ENCODE measurements at regions not wholly inside any gene's neighbourhood (a gene's known extent, or its start where the extent isn't known, plus 50 kb on each side); places are given as distances from the start of the nearest gene placed in this dataset.

DNA sequence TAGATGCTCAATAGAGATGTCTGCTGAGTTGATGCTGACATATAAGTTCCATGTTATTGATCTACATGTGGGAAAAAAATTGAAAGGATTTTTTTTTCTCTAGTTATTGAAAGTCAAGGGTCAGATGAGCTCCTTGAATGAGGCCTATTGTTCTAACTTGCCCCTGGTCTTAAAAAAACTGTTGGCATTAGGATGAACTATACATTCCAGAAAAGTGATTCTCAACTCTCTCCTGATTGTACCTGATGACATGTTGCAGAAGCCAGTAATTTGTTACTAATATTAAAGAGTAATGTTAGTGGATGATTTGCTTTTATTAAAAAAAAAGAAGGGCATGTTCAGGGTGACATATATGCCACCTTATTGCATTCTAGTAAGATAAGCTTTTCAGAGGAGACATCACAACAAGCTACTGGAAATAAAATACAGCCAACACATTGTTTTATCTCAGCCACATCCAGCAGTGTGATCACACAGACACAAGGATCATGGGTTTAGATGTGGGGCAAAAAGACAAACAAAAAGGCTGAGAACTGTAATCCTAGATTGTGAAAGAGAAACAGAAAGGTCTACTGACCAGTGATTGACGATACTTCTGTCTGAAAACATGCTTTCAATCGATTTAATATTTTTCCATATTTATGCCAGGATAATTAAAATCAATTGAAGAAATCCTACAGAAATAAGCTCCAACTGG lies 1314.1 kb upstream of the C9orf72 start:
- DNase-seq: no peak

- DNase-seq: no peak
Measured at GRCh38 chr9:28888806-28889205, 1315.5 kb upstream of the C9orf72 start.

DNA sequence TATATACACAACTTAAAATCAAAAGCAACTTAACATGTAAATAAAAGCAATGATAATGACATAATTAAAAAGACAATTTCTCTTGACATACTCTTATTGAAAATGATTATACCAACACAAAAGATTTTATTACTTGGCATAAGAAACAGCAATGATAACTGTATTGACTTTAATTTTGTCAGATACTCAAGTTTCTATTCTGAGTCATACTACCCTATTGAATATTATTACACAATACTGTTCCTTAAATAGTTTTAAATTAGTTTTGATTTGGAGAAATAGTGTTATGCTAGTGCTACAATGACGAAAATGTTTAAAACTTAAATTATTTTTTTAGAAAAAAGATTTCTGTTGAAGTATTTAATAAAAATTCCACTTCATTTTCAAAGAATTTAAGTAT lies 1319.3 kb upstream of the C9orf72 start:
- DNase-seq: no peak

DNA sequence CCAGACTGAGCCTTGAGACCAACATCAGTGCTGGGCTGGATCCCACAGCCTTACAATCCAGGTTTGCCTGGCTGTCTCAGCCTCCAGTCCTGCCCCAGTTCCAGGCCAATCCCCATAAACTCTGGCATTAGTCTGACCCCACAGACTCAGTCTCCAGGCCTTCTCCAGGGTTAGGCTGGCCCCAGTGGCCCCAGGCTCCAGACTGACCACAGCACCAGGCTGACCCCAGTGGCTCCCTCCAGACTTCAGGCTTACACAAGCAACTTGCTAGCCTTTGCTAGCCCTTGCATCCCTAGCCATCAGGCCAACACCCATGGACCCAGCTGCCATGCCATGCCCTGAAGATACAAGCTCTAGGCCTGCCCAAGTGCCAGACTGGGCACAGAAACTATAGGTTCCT lies 1326.0 kb upstream of the C9orf72 start:
- no peak for DNase-seq

- no peak for DNase-seq
Measured at GRCh38 chr9:28899926-28900325, 1326.6 kb upstream of the C9orf72 start.

GRCh38 chr9:28900406-28900805 lies 1327.1 kb upstream of the C9orf72 start:
- no peak for DNase-seq

- DNase-seq: no peak
Measured at GRCh38 chr9:28909526-28909925, 1336.2 kb upstream of the C9orf72 start.

DNA sequence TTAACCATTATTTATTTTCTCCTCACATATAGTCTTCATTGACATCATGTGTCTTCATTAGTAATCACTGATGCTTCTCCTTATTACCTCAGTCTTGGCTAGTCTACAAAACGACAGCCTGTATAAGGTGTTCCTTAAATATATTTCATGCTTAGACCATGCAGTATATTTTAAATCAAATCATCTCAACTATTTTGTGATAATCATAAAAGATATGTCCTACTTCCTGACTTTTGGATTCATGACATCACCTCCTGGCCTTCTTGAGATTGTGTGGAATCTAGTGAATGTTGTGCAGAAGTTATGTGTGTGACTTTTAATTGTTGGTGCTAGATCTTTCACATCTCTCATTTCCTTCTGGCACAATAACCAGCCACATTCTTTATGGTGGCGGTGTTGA lies 1339.3 kb upstream of the C9orf72 start:
- DNase-seq: no peak

- no peak for DNase-seq
Measured at GRCh38 chr9:28915202-28915930, 1342.1 kb upstream of the C9orf72 start.

DNA sequence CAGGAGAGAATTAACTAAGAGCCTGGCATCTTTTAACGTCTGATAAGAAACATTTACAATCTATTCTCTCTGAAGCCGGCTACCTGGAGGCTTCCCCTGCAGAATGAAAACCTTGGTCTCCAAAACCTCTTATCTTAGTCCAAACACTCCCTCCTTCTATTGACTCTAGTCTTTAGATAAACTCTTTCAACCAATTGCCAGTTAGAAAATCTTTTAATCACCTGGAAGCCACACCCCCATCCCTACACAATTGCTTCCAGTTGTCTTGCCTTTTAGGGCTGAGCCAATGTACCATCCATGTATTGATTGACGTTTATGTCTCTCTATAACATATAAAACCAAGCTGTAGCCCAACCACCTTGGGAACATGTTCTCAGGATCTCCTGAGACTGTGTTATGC lies 1343.1 kb upstream of the C9orf72 start:
- DNase-seq: no peak

DNA sequence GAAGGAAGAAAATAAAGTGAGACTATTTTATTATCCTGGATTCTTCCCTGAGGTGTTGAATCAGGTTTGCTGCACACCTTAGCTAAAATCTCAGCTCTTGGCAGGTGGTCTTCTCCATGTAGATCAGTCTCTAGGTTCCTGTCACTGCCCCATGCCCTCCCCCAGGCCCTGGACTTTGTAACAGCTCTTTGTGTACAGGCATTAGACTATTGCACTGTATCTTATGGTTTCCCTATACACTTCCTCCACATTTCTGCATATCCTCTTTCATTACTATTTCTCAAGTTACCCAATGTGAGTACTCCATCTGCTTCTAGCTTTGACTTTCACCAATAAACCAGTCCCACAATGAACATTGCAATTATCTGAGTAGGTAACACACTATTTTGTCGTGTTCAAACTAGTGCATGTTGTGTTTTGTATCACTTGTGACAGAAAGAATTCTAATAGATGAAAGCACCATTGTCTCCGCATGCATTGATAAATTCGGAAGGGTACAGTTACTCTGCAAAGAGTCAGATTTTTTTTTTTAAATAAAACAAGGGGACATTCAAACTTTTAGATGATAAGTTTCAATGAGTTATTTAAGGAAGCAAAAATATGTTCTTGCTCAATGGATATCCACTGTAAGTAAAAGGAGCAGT lies 1348.7 kb upstream of the C9orf72 start:
- DNase-seq: no peak

DNA sequence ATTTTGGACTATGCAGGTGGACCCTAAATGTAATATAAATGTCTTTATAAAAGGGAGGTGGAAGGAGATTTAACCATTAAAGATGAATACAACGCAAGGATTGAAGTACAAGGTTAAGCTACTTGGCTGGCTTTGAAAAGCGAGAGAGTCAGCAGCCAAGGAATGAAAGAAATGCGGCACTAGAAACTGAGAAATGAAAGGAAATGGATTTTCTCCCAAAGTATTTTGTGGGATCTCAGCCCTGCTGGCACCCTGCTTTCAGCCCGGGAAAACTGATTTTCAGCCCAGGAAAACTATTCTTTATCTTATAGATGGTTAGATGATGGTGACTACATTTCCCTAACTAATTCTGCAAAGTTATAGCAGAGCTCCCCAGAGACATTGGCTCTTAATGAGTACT lies 1349.6 kb upstream of the C9orf72 start:
- DNase-seq: no peak

GRCh38 chr9:28923351-28923750 lies 1350.1 kb upstream of the C9orf72 start:
- no peak for DNase-seq

- no peak for DNase-seq
Measured at GRCh38 chr9:28925157-28925556, 1351.9 kb upstream of the C9orf72 start.

DNA sequence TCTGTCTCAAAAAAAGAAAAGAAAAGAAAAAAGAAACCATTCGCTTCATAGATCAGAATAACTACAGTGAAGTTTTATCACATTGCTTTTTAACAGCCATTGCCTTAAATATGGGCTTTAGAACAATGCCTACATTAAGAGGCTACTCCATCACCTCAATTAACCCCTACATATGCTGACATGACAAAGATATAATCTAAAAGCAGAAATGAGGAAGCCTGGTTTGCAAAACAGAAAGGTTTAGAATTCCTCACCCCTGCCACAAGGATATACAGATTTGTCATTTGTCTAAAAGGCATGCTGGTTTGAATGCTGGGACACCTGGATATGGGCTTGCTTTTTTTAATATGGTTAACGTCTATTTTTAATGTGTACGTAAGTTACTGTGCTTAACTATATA lies 1353.0 kb upstream of the C9orf72 start:
- DNase-seq: no peak

GRCh38 chr9:28927691-28928090 lies 1354.4 kb upstream of the C9orf72 start:
- no peak for DNase-seq

GRCh38 chr9:28929433-28929832 lies 1356.2 kb upstream of the C9orf72 start:
- no peak for DNase-seq

DNA sequence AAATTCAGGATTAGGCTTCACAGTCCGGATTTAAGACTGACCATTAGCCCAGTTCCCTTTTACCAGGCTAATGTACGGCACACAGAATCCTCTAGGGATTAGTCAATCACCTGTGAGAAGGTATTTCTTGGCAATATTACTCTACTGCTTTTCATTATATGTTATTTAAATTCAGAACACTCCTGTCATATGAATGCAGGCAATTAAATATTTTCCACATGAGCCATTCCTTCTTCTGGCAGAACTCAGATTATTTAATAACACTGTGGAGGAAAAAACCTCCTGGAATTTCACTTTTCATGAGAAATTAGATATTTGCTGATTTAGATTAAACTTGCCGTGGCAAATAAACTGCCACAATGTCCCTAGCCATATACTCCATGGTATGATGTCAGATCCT lies 1357.5 kb upstream of the C9orf72 start:
- no peak for DNase-seq

DNA sequence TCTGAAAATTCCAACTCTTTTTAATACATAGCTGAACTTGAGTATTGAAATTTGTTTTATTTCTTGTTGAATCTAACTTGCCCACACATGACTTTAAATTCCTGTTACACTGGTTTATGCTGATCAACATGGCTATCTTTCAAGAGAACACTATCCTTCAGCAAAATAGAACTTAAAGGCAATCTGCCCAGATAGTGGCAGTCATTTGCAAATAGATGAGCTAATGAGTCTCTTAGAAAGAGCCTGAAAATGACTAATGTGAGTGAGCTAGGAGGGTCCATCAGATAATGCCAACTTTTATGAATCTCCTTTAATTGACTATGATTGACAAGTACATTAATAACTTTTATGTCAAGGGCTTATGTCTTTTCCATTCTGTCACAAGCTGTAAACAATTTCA lies 1360.8 kb upstream of the C9orf72 start:
- DNase-seq: no peak

DNA sequence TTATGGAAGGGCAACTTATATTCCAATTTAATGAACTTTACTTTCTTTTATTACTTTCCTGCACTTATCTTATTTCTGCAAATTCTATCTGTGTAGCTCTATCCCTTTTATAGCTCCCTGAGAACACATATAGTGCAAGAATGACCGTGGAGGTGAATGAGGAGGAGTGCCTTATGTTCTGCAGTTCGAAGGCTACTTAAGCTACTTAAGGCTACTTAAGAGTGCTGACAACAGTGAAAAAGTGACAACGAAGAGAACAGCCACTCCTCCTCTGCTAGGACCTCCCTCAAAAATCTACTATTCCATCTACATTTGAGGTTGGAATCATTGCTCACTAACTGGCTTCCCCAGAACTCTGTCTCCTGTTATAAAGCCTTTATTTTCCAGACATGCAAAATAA lies 1365.7 kb upstream of the C9orf72 start:
- DNase-seq: no peak

DNA sequence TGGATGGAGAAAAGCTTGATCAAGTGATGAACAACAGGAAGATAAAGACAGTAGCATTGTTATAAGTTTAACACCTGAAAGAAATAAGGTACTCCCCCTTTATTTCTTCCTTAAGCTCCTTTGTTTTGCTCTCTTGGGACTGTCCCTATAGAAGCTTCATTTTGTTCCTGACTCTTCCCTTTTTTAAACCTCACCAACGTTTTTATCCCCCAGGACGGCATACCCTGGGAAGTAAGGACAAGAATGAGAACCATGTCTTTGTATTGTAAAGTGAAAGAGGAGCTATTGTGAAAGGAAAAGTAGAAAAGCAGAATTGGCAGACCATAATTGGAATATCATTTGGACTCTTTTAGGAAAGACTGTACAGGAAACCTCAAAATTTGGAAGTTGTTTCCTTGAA lies 1368.6 kb upstream of the C9orf72 start:
- no peak for DNase-seq

DNA sequence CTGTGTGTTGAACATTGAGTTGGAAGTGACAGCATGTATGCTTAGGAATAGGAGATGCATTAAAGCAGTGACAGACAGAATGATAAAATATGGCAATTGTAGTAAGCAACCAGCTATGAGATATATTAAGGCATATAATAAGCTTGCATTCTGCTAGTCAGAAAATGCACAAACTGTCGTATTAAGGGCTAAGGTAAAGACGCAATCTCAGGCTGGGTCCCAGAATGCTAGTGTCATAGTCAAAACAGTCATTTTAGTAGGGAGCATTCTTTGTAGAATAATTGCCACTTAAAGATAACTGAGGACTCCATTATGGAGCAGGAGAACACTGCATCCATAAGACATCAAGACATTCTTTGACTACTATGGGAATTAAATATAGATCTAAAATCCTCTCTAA lies 1369.7 kb upstream of the C9orf72 start:
- DNase-seq: no peak

- DNase-seq: no peak
Measured at GRCh38 chr9:28946648-28947047, 1373.4 kb upstream of the C9orf72 start.

GRCh38 chr9:28951945-28952344 lies 1378.7 kb upstream of the C9orf72 start:
- no peak for DNase-seq

Measured in retina (tissue), 1 donor.